Fibroblast of lung (primary cell): ENCODE measurements at regions not wholly inside any gene's neighbourhood (a gene's known extent, or its start where the extent isn't known, plus 50 kb on each side); places are given as distances from the start of the nearest gene placed in this dataset.

Source experiments
- DNase-seq, 2 donors: peaks; one replicate each; pipeline versions ENCODE4 v3.0.0 to v3.0.0-alpha.2; 2010; ENCODE audit warnings: low read depth in 2 of 2
- H2AFZ ChIP-seq: 2 replicates; pipeline ENCODE4 v1.5.1; 2012; ENCODE audit warnings: low read length, control low read depth, inconsistent platforms
- H3K27ac ChIP-seq: 2 replicates; pipeline ENCODE4 v1.5.1; 2011; ENCODE audit warnings: low read length, control low read depth; ENCODE audit not compliant: insufficient read depth
- H3K27me3 ChIP-seq: 2 replicates; pipeline ENCODE4 v1.5.1; 2011; ENCODE audit warnings: mild to moderate bottlenecking, low read length; ENCODE audit not compliant: control insufficient read depth, insufficient read depth
- H3K36me3 ChIP-seq: 2 replicates; pipeline ENCODE4 v1.5.1; 2011; ENCODE audit warnings: low read length; ENCODE audit not compliant: control insufficient read depth, insufficient read depth
- H3K4me1 ChIP-seq: 2 replicates; pipeline ENCODE4 v1.5.1; 2011; ENCODE audit warnings: low read length; ENCODE audit not compliant: control insufficient read depth, insufficient read depth; ENCODE audit errors: extremely low read depth
- H3K4me2 ChIP-seq: 2 replicates; pipeline ENCODE4 v1.5.1; 2011; ENCODE audit warnings: low read length, control low read depth; ENCODE audit not compliant: insufficient read depth; ENCODE audit errors: extremely low read depth
- H3K4me3 ChIP-seq, 4 experiments: fragments of 200-600 bp in 1 of 4; sonication (generic) in 1 of 4; replicated peaks in 1 of 4; 2 replicates each; pipeline ENCODE4 v1.5.1; 2011 to 2016; ENCODE audit warnings: low read length in 4 of 4, low read depth in 3 of 4, mild to moderate bottlenecking in 3 of 4, control low read depth in 2 of 4, inconsistent platforms in 1 of 4, mixed read lengths in 1 of 4; ENCODE audit not compliant: insufficient read depth in 1 of 4; ENCODE audit errors: control extremely low read depth in 1 of 4
- H3K79me2 ChIP-seq: 2 replicates; pipeline ENCODE4 v1.5.1; 2012; ENCODE audit warnings: mild to moderate bottlenecking, low read length, inconsistent platforms; ENCODE audit not compliant: control insufficient read depth, insufficient read depth
- H3K9ac ChIP-seq: 2 replicates; pipeline ENCODE4 v1.5.1; 2011; ENCODE audit warnings: mild to moderate bottlenecking, low read length, control low read depth; ENCODE audit not compliant: insufficient read depth
- H3K9me3 ChIP-seq: 2 replicates; pipeline ENCODE4 v1.5.1; 2012; ENCODE audit warnings: low read depth, low read length; ENCODE audit not compliant: control insufficient read depth, insufficient read depth
- H4K20me1 ChIP-seq: 2 replicates; pipeline ENCODE4 v1.5.1; 2011; ENCODE audit warnings: low read length; ENCODE audit not compliant: control insufficient read depth, insufficient read depth; ENCODE audit errors: extremely low read depth
- EZH2 ChIP-seq: IDR thresholded peaks from 2 replicates; pipeline ENCODE4 v1.5.1; 2012; ENCODE audit warnings: low read length, control low read depth, mild to moderate bottlenecking; ENCODE audit errors: missing control alignments
- TF ChIP-seq, protein P1 (sequence below), 2 donors: IDR thresholded peaks in 1 of 2; conservative IDR thresholded peaks in 1 of 2; 1 replicate in 1 of 2; 2 replicates in 1 of 2; pipeline ENCODE4 v1.5.1; 2011 to 2012; ENCODE audit warnings: low read length in 2 of 2, control low read depth in 1 of 2, inconsistent platforms in 1 of 2, low read depth in 1 of 2, mild to moderate bottlenecking in 1 of 2

DNA sequence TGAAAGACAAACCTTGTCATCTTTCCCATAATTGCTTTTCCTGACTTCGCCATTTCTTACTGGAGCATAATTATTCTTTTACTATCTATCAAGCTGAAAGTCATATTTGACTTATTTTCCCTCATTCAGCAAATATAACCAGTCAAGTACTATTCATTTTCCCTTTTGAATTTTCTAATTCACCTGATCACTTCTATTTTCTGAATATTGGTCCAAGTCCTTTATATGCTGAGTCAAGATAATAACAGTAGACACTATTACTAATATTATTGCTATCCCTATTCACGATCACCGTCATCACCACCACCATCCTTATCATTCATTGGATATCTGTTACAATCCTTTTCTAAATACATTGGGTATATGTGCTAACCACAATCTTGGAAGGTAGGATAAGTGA, 728.0 kb downstream of the NOVA1 start:
- Histone ChIP-seq H3K4me1 (no peaks in the 10 kb centered on the region), H3K9ac (no peak overlapping the region), H4K20me1 (no peaks in the 10 kb centered on the region), H3K36me3 (no peaks in the 10 kb centered on the region), H3K79me2 (no peaks in the 10 kb centered on the region), H3K27ac (no peak overlapping the region), H3K9me3 (no peaks in the 10 kb centered on the region), H2AFZ (no peak overlapping the region), H3K27me3 (no peaks in the 10 kb centered on the region), H3K4me3 (no peak overlapping the region), H3K4me2 (no peak overlapping the region)
- DNase-seq = no peak
- TF ChIP-seq, protein P1, sequence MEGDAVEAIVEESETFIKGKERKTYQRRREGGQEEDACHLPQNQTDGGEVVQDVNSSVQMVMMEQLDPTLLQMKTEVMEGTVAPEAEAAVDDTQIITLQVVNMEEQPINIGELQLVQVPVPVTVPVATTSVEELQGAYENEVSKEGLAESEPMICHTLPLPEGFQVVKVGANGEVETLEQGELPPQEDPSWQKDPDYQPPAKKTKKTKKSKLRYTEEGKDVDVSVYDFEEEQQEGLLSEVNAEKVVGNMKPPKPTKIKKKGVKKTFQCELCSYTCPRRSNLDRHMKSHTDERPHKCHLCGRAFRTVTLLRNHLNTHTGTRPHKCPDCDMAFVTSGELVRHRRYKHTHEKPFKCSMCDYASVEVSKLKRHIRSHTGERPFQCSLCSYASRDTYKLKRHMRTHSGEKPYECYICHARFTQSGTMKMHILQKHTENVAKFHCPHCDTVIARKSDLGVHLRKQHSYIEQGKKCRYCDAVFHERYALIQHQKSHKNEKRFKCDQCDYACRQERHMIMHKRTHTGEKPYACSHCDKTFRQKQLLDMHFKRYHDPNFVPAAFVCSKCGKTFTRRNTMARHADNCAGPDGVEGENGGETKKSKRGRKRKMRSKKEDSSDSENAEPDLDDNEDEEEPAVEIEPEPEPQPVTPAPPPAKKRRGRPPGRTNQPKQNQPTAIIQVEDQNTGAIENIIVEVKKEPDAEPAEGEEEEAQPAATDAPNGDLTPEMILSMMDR (conservative IDR thresholded peaks at IDR 0.05 in 1 of 2, IDR thresholded peaks at IDR 0.05 in 1 of 2; ENCODE audit: low read depth in 1 of 2, low read length in 2 of 2) = no peak

DNA sequence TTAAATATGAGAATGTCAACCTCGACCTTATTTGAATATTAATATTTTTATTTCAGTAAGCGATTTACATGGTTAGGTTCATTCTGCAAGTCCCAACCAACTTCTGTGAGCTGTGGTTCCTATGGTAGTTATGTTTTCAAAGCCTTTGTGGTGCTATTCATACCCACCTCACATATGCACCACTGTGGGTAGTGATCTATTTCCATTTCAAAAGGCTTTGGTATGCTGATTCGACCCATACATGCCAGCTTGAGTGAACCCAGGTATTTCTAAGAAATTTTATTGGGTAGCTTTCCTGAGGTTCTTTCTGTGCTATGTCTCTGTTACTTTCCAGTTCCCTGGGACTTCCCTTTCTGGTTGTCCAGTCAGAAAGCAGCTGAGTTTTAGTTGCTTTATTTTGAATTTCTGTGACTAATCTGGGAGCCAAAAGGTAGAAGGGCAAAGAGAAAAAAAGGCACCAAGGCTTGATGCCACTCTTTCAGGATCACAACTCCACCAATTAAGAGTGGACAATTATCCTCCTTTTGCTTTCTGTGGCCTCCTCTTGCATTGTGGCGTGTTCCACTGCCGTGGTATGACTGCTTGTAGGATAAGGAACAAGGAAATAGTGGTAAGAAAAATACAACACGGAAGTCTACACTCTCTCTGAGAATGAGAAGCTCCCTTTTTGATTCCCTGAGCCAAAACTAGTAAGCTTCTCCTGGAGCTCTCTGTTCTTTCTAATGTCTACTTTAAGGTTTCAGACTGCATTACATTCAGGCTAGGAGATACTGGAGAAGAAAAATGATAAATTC, 729.1 kb downstream of the NOVA1 start:
- H3K36me3 ChIP-seq = no peaks in the 10 kb centered on the region
- TF ChIP-seq, protein P1 (conservative IDR thresholded peaks at IDR 0.05 in 1 of 2, IDR thresholded peaks at IDR 0.05 in 1 of 2; ENCODE audit: low read depth in 1 of 2, low read length in 2 of 2) = no peak
- no peak for TF ChIP-seq EZH2
- H4K20me1 ChIP-seq = no peaks in the 10 kb centered on the region
- H3K27me3 ChIP-seq = no peaks in the 10 kb centered on the region
- no peak overlapping the region for H3K4me2 ChIP-seq
- no peak overlapping the region for H3K27ac ChIP-seq
- no peak overlapping the region for H3K4me3 ChIP-seq
- no peak overlapping the region for H2AFZ ChIP-seq
- H3K79me2 ChIP-seq = no peaks in the 10 kb centered on the region
- no peaks in the 10 kb centered on the region for H3K9me3 ChIP-seq
- DNase-seq = no peak
- no peaks in the 10 kb centered on the region for H3K4me1 ChIP-seq
- no peak overlapping the region for H3K9ac ChIP-seq

DNA sequence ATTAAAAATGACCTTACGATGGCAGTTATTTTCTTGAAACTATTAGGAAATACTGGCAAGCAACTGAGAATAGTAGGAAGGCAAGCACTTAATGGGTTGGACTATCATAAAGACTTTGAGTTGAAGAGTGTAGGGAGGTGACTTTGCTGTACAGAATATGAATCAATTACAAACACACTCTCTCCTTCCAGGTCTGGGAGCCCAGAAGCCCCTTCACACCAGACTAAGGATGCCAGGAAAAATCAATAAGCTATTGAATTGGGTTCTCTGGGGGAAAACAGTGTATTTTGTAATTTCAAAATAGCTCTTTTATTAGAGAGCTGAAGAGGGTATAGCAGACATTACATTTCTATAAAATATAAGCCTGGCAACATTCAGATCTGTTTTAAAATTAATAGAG, 736.4 kb downstream of the NOVA1 start:
- H2AFZ ChIP-seq = no peak overlapping the region
- no peaks in the 10 kb centered on the region for H4K20me1 ChIP-seq
- no peaks in the 10 kb centered on the region for H3K4me1 ChIP-seq
- H3K36me3 ChIP-seq = no peaks in the 10 kb centered on the region
- H3K4me3 ChIP-seq = no peak overlapping the region
- DNase-seq = no peak
- no peaks in the 10 kb centered on the region for H3K27me3 ChIP-seq
- no peak overlapping the region for H3K9ac ChIP-seq
- no peaks in the 10 kb centered on the region for H3K9me3 ChIP-seq
- no peak overlapping the region for H3K27ac ChIP-seq
- no peak for TF ChIP-seq EZH2
- TF ChIP-seq, protein P1 (conservative IDR thresholded peaks at IDR 0.05 in 1 of 2, IDR thresholded peaks at IDR 0.05 in 1 of 2; ENCODE audit: low read depth in 1 of 2, low read length in 2 of 2) = no peak
- no peaks in the 10 kb centered on the region for H3K79me2 ChIP-seq
- H3K4me2 ChIP-seq = no peak overlapping the region
